BJ (cell line): ENCODE measurements at regions not wholly inside any gene's neighbourhood (a gene's known extent, or its start where the extent isn't known, plus 50 kb on each side); places are given as distances from the start of the nearest gene placed in this dataset.

ENCODE experiments used
- CTCF ChIA-PET: fragments of 350-600 bp; formaldehyde crosslinking; extraction: SDS; loops from one replicate; lab custom pipeline; 2021; ENCODE audit warnings: antibody characterized with exemption, inconsistent platforms; lab: Yijun Ruan, JAX
- POLR2A ChIA-PET: fragments of 300-600 bp; sonication (Branson Sonifier 250); formaldehyde crosslinking; extraction: SDS; loops from one replicate; lab custom pipeline; 2021; ENCODE audit warnings: antibody characterized with exemption; lab: Charles Lee
- DNase-seq: peaks from one replicate; pipeline ENCODE4 v3.0.0-alpha.2; 2011; ENCODE audit warnings: low read depth
- H3K27me3 ChIP-seq: 2 replicates; pipeline ENCODE4 v1.6.0; 2011; ENCODE audit warnings: low read length; ENCODE audit not compliant: control insufficient read depth, insufficient read depth
- H3K36me3 ChIP-seq: 2 replicates; pipeline ENCODE4 v1.5.1; 2011; ENCODE audit warnings: low read length; ENCODE audit not compliant: control insufficient read depth, insufficient read depth
- H3K4me3 ChIP-seq: 2 replicates; pipeline ENCODE4 v1.5.1; 2011; ENCODE audit warnings: low read depth, mild to moderate bottlenecking, control low read depth, low read length
- CTCF ChIP-seq: IDR thresholded peaks from 2 replicates; pipeline ENCODE4 v1.5.1; 2011; ENCODE audit warnings: low read depth, mild to moderate bottlenecking, control low read depth, inconsistent platforms, low read length, moderate library complexity; ENCODE audit not compliant: insufficient read depth

- DNase-seq = no peak
- H3K4me3 ChIP-seq = no peak overlapping the region
- peaks cover 2% of the 10 kb centered on the region; the same call in 1 of the 2 replicates for H3K27me3 ChIP-seq
- no peak for TF ChIP-seq CTCF
- POLR2A ChIA-PET = no interaction called here
- H3K36me3 ChIP-seq = no peaks in the 10 kb centered on the region
- CTCF ChIA-PET = interaction anchor here (0.7 to 1.2 kb wide), 3 partner anchors 15 to 18 kb away, joined by 3 read pairs; no protein-coding TSS in a partner anchor
These were observed 180.0 kb downstream of the DAD1 start for GRCh38 chr14:22409006-22409405.

- Histone ChIP-seq H3K36me3 (no peaks in the 10 kb centered on the region), H3K4me3 (no peak overlapping the region), H3K27me3 (peaks cover 2% of the 10 kb centered on the region; the same call in 1 of the 2 replicates)
- ChIA-PET POLR2A (no interaction called here), CTCF (interaction anchor here (0.7 to 1.2 kb wide), 3 partner anchors 16 to 18 kb away, joined by 3 read pairs; no protein-coding TSS in a partner anchor)
- DNase-seq = no peak
- TF ChIP-seq CTCF = no peak
These were observed 180.5 kb downstream of the DAD1 start for GRCh38 chr14:22408547-22408946.

GRCh38 chr14:22407033-22407432 is 182.0 kb downstream of the DAD1 start:
- Histone ChIP-seq H3K36me3 (no peaks in the 10 kb centered on the region), H3K27me3 (peaks cover 2% of the 10 kb centered on the region; the same call in 1 of the 2 replicates), H3K4me3 (no peak overlapping the region)
- TF ChIP-seq CTCF = no peak
- no peak for DNase-seq
- POLR2A ChIA-PET = no interaction called here
- CTCF ChIA-PET = no interaction called here

- ChIA-PET POLR2A (no interaction called here), CTCF (interaction anchor here (1.5 kb wide), 1 partner anchor 67 kb away, joined by 4 read pairs; no protein-coding TSS in a partner anchor)
- no peak for DNase-seq
- H3K27me3 ChIP-seq = peaks cover 3% of the 10 kb centered on the region
- TF ChIP-seq CTCF = no peak
- no peaks in the 10 kb centered on the region for H3K36me3 ChIP-seq
- H3K4me3 ChIP-seq = no peak overlapping the region
These were observed 183.8 kb downstream of the DAD1 start for GRCh38 chr14:22405201-22405600.

- Histone ChIP-seq H3K4me3 (no peak overlapping the region), H3K27me3 (peaks cover 10% of the 10 kb centered on the region), H3K36me3 (no peaks in the 10 kb centered on the region)
- CTCF ChIA-PET = interaction anchor here (0.8 to 2.9 kb wide), 2 partner anchors 69 to 153 kb away, joined by 3 to 9 read pairs; no protein-coding TSS in a partner anchor
- POLR2A ChIA-PET = no interaction called here
- no peak for TF ChIP-seq CTCF
- DNase-seq = no peak
These were observed 185.7 kb downstream of the DAD1 start for GRCh38 chr14:22403296-22403695.
